IPS-15b (cell line): ENCODE measurements at regions not wholly inside any gene's neighbourhood (a gene's known extent, or its start where the extent isn't known, plus 50 kb on each side); places are given as distances from the start of the nearest gene placed in this dataset.

ENCODE experiments used
- H3K27me3 ChIP-seq: one replicate; pipeline ENCODE4 v1.6.1; 2013; ENCODE audit warnings: low read length; ENCODE audit not compliant: control insufficient read depth, insufficient read depth
- H3K36me3 ChIP-seq: one replicate; pipeline ENCODE4 v1.6.1; 2013; ENCODE audit warnings: low read length; ENCODE audit not compliant: control insufficient read depth, insufficient read depth
- H3K4me1 ChIP-seq: one replicate; pipeline ENCODE4 v1.6.1; 2013; ENCODE audit warnings: mild to moderate bottlenecking, low read length; ENCODE audit not compliant: control insufficient read depth, insufficient read depth
- H3K4me3 ChIP-seq: one replicate; pipeline ENCODE4 v1.5.1; 2013; ENCODE audit warnings: low read depth, low read length
- H3K9ac ChIP-seq: one replicate; pipeline ENCODE4 v1.6.1; 2013; ENCODE audit warnings: low read depth, mild to moderate bottlenecking, low read length
- H3K9me3 ChIP-seq: one replicate; pipeline ENCODE4 v1.6.1; 2013; ENCODE audit warnings: mild to moderate bottlenecking, low read length; ENCODE audit not compliant: control insufficient read depth, insufficient read depth

GRCh38 chr4:104940927-104941326, 205.7 kb upstream of the TET2 start:
- H3K36me3 ChIP-seq = no peaks in the 10 kb centered on the region
- H3K9ac ChIP-seq = no peak overlapping the region
- no peak overlapping the region for H3K4me3 ChIP-seq
- no peaks in the 10 kb centered on the region for H3K27me3 ChIP-seq
- no peaks in the 10 kb centered on the region for H3K4me1 ChIP-seq
- H3K9me3 ChIP-seq = no peaks in the 10 kb centered on the region

- Histone ChIP-seq H3K9me3 (no peaks in the 10 kb centered on the region), H3K4me3 (no peak overlapping the region), H3K4me1 (no peaks in the 10 kb centered on the region), H3K36me3 (no peaks in the 10 kb centered on the region), H3K9ac (no peak overlapping the region), H3K27me3 (no peaks in the 10 kb centered on the region)
Measured at GRCh38 chr4:104941661-104942062, 205.0 kb upstream of the TET2 start.

- Histone ChIP-seq H3K27me3 (no peaks in the 10 kb centered on the region), H3K4me3 (no peak overlapping the region), H3K36me3 (no peaks in the 10 kb centered on the region), H3K9me3 (no peaks in the 10 kb centered on the region), H3K9ac (no peak overlapping the region), H3K4me1 (no peaks in the 10 kb centered on the region)
Measured at GRCh38 chr4:104942990-104943743, 203.5 kb upstream of the TET2 start.

- Histone ChIP-seq H3K9me3 (no peaks in the 10 kb centered on the region), H3K36me3 (no peaks in the 10 kb centered on the region), H3K9ac (no peak overlapping the region), H3K4me1 (no peaks in the 10 kb centered on the region), H3K4me3 (no peak overlapping the region), H3K27me3 (no peaks in the 10 kb centered on the region)
Measured at GRCh38 chr4:104944596-104944995, 202.1 kb upstream of the TET2 start.

- H3K4me3 ChIP-seq = no peak overlapping the region
- H3K36me3 ChIP-seq = no peaks in the 10 kb centered on the region
- H3K4me1 ChIP-seq = no peaks in the 10 kb centered on the region
Measured at GRCh38 chr4:104964410-104965175, 182.1 kb upstream of the TET2 start.

GRCh38 chr4:104966349-104967033, 180.2 kb upstream of the TET2 start:
- H3K9me3 ChIP-seq = peaks cover 3% of the 10 kb centered on the region
- H3K36me3 ChIP-seq = no peaks in the 10 kb centered on the region
- H3K4me1 ChIP-seq = no peaks in the 10 kb centered on the region
- H3K9ac ChIP-seq = no peak overlapping the region
- H3K4me3 ChIP-seq = no peak overlapping the region
- H3K27me3 ChIP-seq = no peaks in the 10 kb centered on the region

More at GRCh38 chr4:104964410-104965175, 182.1 kb upstream of the TET2 start:
- Histone ChIP-seq H3K9ac (no peak overlapping the region), H3K9me3 (peaks cover 3% of the 10 kb centered on the region), H3K27me3 (no peaks in the 10 kb centered on the region)

- H3K36me3 ChIP-seq = no peaks in the 10 kb centered on the region
- no peaks in the 10 kb centered on the region for H3K27me3 ChIP-seq
- no peaks in the 10 kb centered on the region for H3K4me1 ChIP-seq
- no peak overlapping the region for H3K4me3 ChIP-seq
- H3K9me3 ChIP-seq = no peaks in the 10 kb centered on the region
- H3K9ac ChIP-seq = no peak overlapping the region
Measured at GRCh38 chr4:104967034-104967401, 179.7 kb upstream of the TET2 start.

- H3K9me3 ChIP-seq = no peaks in the 10 kb centered on the region
- no peaks in the 10 kb centered on the region for H3K36me3 ChIP-seq
- no peaks in the 10 kb centered on the region for H3K27me3 ChIP-seq
- no peaks in the 10 kb centered on the region for H3K4me1 ChIP-seq
- H3K4me3 ChIP-seq = no peak overlapping the region
- H3K9ac ChIP-seq = no peak overlapping the region
Measured at GRCh38 chr4:104969394-104970082, 177.1 kb upstream of the TET2 start.

GRCh38 chr4:104971462-104971861, 175.2 kb upstream of the TET2 start:
- no peaks in the 10 kb centered on the region for H3K9me3 ChIP-seq
- H3K4me1 ChIP-seq = no peaks in the 10 kb centered on the region
- no peak overlapping the region for H3K4me3 ChIP-seq
- H3K9ac ChIP-seq = no peak overlapping the region
- no peaks in the 10 kb centered on the region for H3K36me3 ChIP-seq
- H3K27me3 ChIP-seq = no peaks in the 10 kb centered on the region

- no peaks in the 10 kb centered on the region for H3K36me3 ChIP-seq
- H3K27me3 ChIP-seq = no peaks in the 10 kb centered on the region
- H3K9me3 ChIP-seq = no peaks in the 10 kb centered on the region
- no peaks in the 10 kb centered on the region for H3K4me1 ChIP-seq
- H3K9ac ChIP-seq = no peak overlapping the region
- no peak overlapping the region for H3K4me3 ChIP-seq
Measured at GRCh38 chr4:104973708-104974107, 173.0 kb upstream of the TET2 start.

- Histone ChIP-seq H3K36me3 (no peaks in the 10 kb centered on the region), H3K27me3 (no peaks in the 10 kb centered on the region), H3K9ac (no peak overlapping the region), H3K4me1 (no peaks in the 10 kb centered on the region), H3K9me3 (no peaks in the 10 kb centered on the region), H3K4me3 (no peak overlapping the region)
Measured at GRCh38 chr4:104975617-104976016, 171.1 kb upstream of the TET2 start.
